Posterior vena cava (tissue), 2 donors: ENCODE measurements at regions not wholly inside any gene's neighbourhood (a gene's known extent, or its start where the extent isn't known, plus 50 kb on each side); places are given as distances from the start of the nearest gene placed in this dataset.

ENCODE experiments used
- DNase-seq: peaks from one replicate; pipeline ENCODE4 v3.0.0-alpha.2; 2020; ENCODE audit warnings: low spot score
- intact Hi-C, 2 donors: fragments of 100-400 bp; cut with DNase I; formaldehyde crosslinking; loops; one replicate each; pipeline versions ENCODE4 v1.14.1 to v1.14.2; 2022 to 2023
- donor health status: DM: yes; HTN: yes; CAD: no.
- donor health status: DM: yes; HTN: yes; CAD: no.

DNA sequence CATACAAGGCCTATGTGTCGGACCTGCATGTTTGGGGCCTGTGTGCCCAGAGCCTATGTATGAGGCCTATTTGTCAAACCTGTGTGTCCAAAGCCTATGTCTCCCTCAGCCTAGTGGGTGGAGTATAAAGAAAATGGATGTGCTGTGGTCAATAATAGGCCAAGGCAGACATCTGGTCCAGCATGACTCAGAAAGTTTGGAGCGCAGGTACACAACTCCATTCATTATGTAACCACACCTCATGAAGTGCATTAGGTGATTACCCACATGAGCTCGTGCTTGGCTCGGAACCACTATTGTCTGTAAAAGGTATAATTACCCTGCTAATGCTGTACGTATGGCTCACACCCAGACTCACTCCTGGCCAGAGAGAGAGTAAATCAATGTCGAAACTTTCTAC lies 302.4 kb upstream of the POU3F2 start:
- intact Hi-C loops, result no loop called here
- DNase-seq, result no peak

GRCh38 chr6:98539741-98540140 lies 294.6 kb upstream of the POU3F2 start:
- no peak for DNase-seq
- intact Hi-C loops, result no loop called here

GRCh38 chr6:98546376-98546775 lies 288.0 kb upstream of the POU3F2 start:
- intact Hi-C loops, result no loop called here
- DNase-seq, result no peak

GRCh38 chr6:98547151-98547550 lies 287.2 kb upstream of the POU3F2 start:
- intact Hi-C loops, result no loop called here
- no peak for DNase-seq

DNA sequence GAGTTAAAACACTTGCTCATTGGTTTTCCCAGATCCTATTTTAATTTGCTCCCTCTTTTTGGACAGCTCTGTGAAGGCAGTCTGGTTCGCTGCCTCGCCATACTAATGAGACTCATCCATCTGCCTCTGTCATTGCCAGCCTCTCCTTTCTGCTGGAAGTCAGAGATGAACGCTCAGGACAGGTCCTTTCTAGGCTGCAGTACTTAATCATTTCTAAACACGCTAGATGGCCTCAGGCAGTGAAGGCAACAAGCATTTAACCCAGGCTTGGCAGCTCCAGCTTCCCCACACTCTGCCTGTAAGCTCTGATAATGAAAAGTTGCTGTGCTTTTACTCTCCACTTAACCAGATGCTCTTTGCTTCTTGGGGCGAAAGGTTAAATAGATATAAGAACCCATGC lies 286.7 kb upstream of the POU3F2 start:
- intact Hi-C loops, result no loop called here
- no peak for DNase-seq

DNA sequence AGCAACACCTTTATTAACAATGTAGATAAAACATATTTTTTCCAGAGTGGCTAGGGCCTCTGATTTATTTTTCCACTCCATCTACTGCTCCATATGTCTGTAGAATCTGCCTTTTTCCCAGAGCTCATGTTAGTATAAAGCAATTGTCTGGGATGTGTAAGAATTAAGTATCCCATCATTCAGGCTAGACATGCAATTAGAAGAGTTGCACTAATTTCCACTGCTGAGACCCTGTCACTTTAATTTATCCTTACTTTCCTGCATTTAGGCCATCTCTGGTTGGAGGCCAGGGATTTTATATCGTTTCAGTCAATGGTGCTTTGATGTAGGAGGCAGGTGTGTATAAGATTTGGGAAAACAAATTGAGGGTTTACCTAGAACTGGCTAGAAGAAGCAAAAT lies 286.1 kb upstream of the POU3F2 start:
- DNase-seq, result no peak
- intact Hi-C loops, result no loop called here

DNA sequence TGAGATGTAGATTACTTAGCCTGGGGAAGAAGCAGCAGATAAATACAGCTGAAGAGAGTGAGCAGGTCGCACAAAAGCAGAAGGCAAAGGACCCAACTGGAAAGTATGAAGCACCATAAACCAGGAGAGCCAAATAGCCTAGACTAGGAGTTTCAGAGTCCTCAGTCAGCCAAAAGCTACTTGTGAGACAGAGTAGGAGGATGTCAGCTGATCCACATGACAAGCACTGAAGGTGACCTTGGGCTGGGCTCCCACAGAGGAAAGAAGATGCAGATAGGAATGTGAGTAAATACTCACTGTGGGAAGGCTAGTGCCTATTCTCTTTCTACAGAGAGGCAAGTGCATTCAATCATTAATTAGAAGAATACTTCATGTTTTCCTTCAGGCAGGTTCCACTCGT lies 274.0 kb upstream of the POU3F2 start:
- intact Hi-C loops, result no loop called here
- DNase-seq, result no peak

DNA sequence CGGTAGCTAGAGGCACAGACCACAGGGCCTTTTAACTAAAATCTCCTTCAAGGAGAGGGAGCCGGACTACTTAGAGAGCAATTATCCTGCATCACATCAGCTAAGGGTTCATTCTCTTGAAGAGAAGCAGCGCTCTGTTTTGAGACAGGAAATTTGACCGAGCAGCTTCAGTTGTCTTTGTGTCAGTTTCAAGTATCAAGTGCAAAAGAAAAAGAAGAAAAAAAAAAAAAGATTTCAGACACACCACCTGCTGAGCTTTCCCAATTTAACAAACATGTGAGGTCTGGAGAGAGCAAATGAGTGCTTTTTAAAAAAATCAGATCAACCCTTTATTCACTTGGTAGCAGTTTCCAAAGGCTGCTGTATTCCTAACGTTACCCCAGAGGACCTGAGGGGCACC lies 273.5 kb upstream of the POU3F2 start:
- intact Hi-C loops, result no loop called here
- DNase-seq, result no peak

DNA sequence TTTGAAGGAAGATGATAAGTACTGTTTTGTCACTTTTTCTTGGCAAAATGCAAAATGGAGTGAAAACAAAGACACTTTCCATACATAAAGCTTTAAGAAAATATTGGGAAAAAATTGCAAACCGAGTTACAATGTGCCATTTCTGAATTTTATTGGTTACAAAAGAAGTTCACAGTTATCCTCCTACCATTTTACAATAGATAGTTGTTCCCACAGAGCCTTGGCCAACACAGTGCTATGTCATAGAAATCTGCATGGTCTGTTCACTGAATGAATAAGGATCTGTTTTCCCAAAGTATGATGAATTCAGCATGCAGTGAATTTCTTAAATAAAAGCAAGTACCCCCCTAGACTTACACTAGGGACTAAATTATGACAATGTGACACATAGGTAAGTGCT lies 268.2 kb upstream of the POU3F2 start:
- intact Hi-C loops, result no loop called here

GRCh38 chr6:98572579-98572978 lies 261.8 kb upstream of the POU3F2 start:
- DNase-seq, result no peak
- intact Hi-C loops, result no loop called here

More for the DNA sequence above, 268.2 kb upstream of the POU3F2 start:
- DNase-seq, result no peak

DNA sequence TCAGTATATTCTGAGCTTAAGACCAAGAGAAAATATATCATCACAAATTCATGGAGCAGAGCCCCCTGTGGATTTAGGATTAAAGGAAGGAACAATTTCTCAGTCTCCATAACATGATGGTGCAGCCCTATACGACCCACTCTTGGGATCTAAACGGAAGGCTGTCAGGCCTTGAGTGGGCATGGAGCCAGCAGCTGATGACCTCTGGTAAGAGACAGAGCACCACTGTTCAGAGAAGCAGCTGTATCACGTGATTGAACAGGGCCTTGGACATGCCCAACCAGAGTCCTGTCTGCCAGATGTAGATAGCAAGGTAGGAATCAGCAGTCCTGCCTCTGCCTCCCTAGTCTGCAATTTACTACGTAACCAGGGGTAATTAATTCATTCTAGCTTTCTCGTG lies 259.4 kb upstream of the POU3F2 start:
- no peak for DNase-seq
- intact Hi-C loops, result no loop called here

GRCh38 chr6:98576791-98577190 lies 257.6 kb upstream of the POU3F2 start:
- DNase-seq, result no peak
- intact Hi-C loops, result no loop called here

- intact Hi-C loops, result no loop called here
- DNase-seq, result no peak
These were observed 256.4 kb upstream of the POU3F2 start for GRCh38 chr6:98578016-98578415.

GRCh38 chr6:98579079-98579478 lies 255.3 kb upstream of the POU3F2 start:
- intact Hi-C loops, result no loop called here
- DNase-seq, result no peak

DNA sequence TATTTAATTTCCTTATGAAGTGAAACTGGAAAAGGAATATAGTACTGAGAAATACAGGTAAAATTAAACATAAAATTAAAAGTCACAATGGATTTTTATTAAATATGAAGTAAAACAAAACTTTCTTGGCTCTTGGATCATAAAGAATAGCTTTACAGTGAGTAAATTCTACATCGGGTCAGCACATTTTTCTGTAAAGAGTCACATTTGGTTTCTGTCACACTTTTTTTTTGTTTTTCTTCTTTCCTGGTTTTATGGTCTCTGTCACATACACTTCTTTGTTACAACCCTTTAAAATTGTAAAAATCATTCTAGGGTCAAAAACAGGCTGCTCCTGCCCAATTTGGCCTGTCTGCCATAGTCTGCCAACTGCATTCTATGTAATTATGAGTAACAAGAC lies 254.4 kb upstream of the POU3F2 start:
- intact Hi-C loops, result no loop called here
- DNase-seq, result no peak

- no peak for DNase-seq
- intact Hi-C loops, result no loop called here
These were observed 252.7 kb upstream of the POU3F2 start for GRCh38 chr6:98581705-98582104.

DNA sequence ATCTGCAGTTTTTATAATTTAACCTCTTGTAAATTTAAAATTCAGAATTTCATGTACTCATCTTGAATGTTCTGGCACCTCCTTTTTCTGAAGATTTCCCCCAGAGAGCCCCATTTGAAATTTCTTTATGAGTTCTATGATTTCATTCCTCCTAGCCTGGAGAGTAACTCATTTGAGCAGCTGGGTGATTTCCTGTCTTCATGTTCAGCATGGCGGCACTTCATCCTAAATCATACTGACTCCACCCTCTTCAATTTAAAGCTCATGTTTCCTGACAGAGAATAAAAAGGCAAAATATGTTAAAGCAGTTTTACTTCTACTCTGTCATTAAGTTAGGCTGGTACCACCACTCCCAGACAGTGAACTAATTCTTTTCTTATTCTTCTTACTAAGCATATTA lies 250.9 kb upstream of the POU3F2 start:
- intact Hi-C loops, result no loop called here

DNA sequence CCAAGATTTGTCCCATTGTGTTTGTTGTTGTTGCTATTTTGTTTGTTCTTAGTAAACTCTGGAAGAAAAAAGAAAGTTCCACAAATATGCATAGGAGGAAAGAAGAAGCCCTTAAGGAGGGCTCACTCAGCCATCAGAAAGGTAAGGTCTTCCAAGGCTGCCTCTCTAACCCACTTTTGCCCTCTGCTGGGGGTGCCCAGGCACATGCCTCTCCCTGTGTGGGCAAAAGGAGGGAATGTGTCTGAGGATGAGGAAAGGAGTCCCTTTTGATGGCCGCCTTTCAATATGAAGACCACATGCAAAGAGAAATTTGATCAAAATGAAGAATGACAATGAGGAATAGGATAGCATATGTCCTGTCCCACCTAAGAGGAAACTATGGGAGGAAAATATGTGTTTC lies 248.2 kb upstream of the POU3F2 start:
- DNase-seq, result no peak
- intact Hi-C loops, result no loop called here

More for the DNA sequence above, 250.9 kb upstream of the POU3F2 start:
- no peak for DNase-seq

DNA sequence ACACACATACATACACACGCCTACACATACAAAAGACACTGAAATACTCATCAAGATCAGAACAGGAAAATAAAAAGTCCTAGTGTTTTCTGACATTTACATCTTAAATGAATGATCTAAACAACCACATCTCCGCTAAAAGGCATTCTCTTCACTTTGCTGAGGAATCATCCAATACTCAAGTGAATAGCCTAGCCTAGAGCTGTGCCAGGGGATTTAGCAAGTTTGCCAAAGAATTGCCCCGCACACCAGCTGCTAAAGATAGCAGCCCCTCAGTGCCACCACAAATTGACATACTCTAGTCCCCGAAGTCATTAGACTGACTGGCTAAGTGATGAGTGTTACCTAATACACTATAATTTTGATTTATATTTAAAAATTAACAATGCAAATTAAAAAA lies 246.8 kb upstream of the POU3F2 start:
- DNase-seq, result no peak
- intact Hi-C loops, result no loop called here

GRCh38 chr6:98589536-98589935 lies 244.8 kb upstream of the POU3F2 start:
- intact Hi-C loops, result no loop called here
- DNase-seq, result no peak

- no peak for DNase-seq
- intact Hi-C loops, result no loop called here
These were observed 244.2 kb upstream of the POU3F2 start for GRCh38 chr6:98590136-98590681.

DNA sequence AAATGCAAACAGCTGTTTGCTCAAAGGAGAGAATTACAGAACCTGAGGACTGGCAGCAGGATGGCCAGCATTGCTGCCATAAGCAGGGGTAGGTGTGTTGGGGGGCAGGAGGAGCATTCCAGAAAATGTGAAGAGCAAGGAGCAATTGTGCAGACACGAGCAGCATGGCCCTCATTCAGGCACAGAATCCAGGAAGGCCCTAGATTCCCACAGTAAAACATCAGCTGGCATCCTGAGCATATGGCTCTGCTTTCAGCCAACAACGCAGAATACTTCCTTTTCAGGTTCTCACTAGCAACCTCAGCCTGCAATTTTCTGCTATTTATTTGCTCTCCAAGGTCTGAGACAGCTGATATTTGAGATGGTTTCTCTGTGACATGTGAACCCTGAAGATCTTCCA lies 243.4 kb upstream of the POU3F2 start:
- DNase-seq, result no peak
- intact Hi-C loops, result no loop called here
